Neuron (in vitro differentiated cells): ENCODE measurements at regions not wholly inside any gene's neighbourhood (a gene's known extent, or its start where the extent isn't known, plus 50 kb on each side); places are given as distances from the start of the nearest gene placed in this dataset.

Source experiments
- H2AFZ ChIP-seq: one replicate; pipeline ENCODE4 v1.6.1; 2013; ENCODE audit warnings: low read depth, mild to moderate bottlenecking, inconsistent platforms, low read length, moderate library complexity
- H3K27me3 ChIP-seq: one replicate; pipeline ENCODE4 v1.6.1; 2013; ENCODE audit warnings: low read length; ENCODE audit not compliant: insufficient read depth
- H3K36me3 ChIP-seq: one replicate; pipeline ENCODE4 v1.6.1; 2013; ENCODE audit warnings: low read length; ENCODE audit not compliant: insufficient read depth
- H3K4me1 ChIP-seq: one replicate; pipeline ENCODE4 v1.6.1; 2013; ENCODE audit warnings: low read length; ENCODE audit not compliant: insufficient read depth
- H3K4me3 ChIP-seq: 2 replicates; pipeline ENCODE4 v1.5.1; 2013; ENCODE audit warnings: mild to moderate bottlenecking, low read length, moderate library complexity
- H3K9me3 ChIP-seq: one replicate; pipeline ENCODE4 v1.6.1; 2013; ENCODE audit warnings: low read length

DNA sequence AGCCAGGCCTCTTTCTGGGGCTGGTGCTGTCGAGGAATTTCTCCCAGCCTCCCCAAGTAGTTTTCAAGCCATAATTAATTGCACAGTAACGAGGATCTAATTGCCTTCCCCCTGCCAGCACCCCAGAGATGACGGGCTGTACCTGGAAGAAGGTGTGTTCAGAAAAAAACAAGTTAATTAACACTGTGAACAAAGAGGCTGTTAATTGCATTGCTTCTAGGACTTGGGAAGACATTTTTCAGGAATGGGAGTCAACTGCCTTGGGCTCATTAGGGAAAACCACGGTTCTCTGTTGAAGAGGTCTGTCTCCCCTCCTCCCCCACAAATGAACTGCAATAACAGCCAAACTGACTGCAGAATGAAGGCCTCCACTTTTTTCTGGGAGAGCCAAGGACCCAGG is 176.7 kb downstream of the CCT6B start:
- H2AFZ ChIP-seq: no peak overlapping the region
- H3K4me3 ChIP-seq: no peak overlapping the region
- no peaks in the 10 kb centered on the region for H3K36me3 ChIP-seq
- no peaks in the 10 kb centered on the region for H3K4me1 ChIP-seq
- H3K9me3 ChIP-seq: peaks cover 5% of the 10 kb centered on the region
- H3K27me3 ChIP-seq: no peaks in the 10 kb centered on the region

GRCh38 chr17:34782271-34782670 is 179.0 kb downstream of the CCT6B start:
- Histone ChIP-seq H3K9me3 (peaks cover 5% of the 10 kb centered on the region), H3K4me1 (no peaks in the 10 kb centered on the region), H3K27me3 (no peaks in the 10 kb centered on the region), H3K4me3 (no peak overlapping the region), H3K36me3 (no peaks in the 10 kb centered on the region), H2AFZ (no peak overlapping the region)

DNA sequence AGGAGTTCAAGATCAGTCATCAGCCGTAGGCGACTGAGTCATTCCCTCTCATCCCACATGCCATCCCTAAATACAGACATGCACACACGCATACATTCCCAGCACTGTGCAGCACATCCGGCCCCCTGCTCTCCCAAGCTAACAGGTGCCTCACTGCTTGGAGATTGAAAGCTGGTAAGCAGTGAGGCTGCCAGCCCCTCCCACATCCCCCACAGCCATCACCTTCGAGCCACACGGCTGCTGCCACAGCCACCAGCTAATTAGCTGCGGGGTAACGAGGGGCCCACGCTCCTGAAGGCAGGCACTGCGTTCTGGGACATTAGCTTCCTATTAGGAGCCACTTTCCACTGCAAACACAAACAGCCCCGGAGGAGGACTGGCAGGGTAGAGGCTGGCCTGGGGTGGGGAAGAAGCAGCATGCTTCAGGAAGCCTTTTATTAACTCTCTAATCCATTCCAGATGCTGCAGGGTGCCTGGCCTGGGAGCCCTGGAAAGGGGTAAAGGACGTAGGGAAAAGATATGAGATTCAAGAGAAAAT is 179.6 kb downstream of the CCT6B start:
- Histone ChIP-seq H3K36me3 (no peaks in the 10 kb centered on the region), H3K4me3 (no peak overlapping the region)

GRCh38 chr17:34781071-34781470 is 180.2 kb downstream of the CCT6B start:
- Histone ChIP-seq H3K36me3 (no peaks in the 10 kb centered on the region), H2AFZ (no peak overlapping the region), H3K27me3 (no peaks in the 10 kb centered on the region), H3K9me3 (peaks cover 5% of the 10 kb centered on the region), H3K4me3 (no peak overlapping the region), H3K4me1 (peaks cover 9% of the 10 kb centered on the region)

More for the DNA sequence above, 179.6 kb downstream of the CCT6B start:
- peaks cover 4% of the 10 kb centered on the region for H3K4me1 ChIP-seq
- no peak overlapping the region for H2AFZ ChIP-seq
- H3K9me3 ChIP-seq: peaks cover 5% of the 10 kb centered on the region
- no peaks in the 10 kb centered on the region for H3K27me3 ChIP-seq

GRCh38 chr17:34780438-34780837 is 180.8 kb downstream of the CCT6B start:
- Histone ChIP-seq H3K4me3 (no peak overlapping the region), H2AFZ (no peak overlapping the region), H3K4me1 (peaks cover 11% of the 10 kb centered on the region), H3K36me3 (no peaks in the 10 kb centered on the region), H3K9me3 (peaks cover 5% of the 10 kb centered on the region), H3K27me3 (no peaks in the 10 kb centered on the region)

- Histone ChIP-seq H3K4me1 (peaks cover 11% of the 10 kb centered on the region), H3K27me3 (peaks cover 28% of the 10 kb centered on the region), H3K9me3 (peaks cover 5% of the 10 kb centered on the region), H3K4me3 (no peak overlapping the region), H3K36me3 (no peaks in the 10 kb centered on the region), H2AFZ (no peak overlapping the region)
Measured at GRCh38 chr17:34776456-34777443, 184.5 kb downstream of the CCT6B start.

GRCh38 chr17:34773036-34773435 is 188.2 kb downstream of the CCT6B start:
- H3K4me1 ChIP-seq: peaks cover 11% of the 10 kb centered on the region
- no peak overlapping the region for H2AFZ ChIP-seq
- H3K27me3 ChIP-seq: peaks cover 37% of the 10 kb centered on the region
- H3K4me3 ChIP-seq: no peak overlapping the region
- H3K9me3 ChIP-seq: no peaks in the 10 kb centered on the region
- H3K36me3 ChIP-seq: no peaks in the 10 kb centered on the region

DNA sequence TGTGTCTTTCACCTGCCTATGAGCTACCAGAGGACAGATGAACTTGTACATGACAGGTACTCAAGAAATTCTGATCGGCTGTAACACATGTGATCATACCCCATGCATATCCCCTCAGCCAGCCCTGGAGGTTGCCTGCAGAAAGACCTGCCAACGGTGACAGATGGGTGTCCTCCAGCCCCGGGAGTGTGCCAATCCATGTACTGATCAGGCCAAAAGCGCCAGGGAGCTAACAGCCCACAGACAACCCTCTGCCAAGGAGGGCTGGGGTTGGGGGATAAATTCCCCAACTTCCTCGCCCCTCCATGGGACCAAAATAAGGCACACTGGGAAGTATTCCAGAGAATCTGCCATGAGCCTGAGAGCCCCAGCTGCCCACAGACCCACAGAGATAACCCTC is 189.4 kb downstream of the CCT6B start:
- Histone ChIP-seq H3K36me3 (no peaks in the 10 kb centered on the region), H3K27me3 (peaks cover 37% of the 10 kb centered on the region), H3K9me3 (no peaks in the 10 kb centered on the region), H3K4me3 (no peak overlapping the region), H3K4me1 (peaks cover 9% of the 10 kb centered on the region), H2AFZ (no peak overlapping the region)

DNA sequence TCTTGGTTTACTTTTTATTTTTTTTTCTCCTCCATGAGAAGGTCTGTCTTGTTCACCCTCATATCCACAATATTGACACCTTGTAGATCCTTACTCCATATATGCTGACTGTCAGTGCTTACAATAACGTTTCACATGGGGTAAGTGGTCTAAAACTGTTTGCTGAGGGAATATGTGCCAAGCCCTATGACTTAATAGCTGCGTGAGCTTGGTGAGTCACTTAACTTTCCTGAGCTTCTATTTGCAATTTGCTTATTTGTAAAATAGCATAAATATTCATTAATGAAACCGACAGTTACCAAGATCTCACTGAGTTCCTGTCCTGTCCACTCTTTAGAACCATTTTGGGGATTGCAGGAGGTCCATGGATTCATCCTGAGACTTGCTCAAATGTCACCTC is 190.7 kb downstream of the CCT6B start:
- Histone ChIP-seq H3K4me1 (no peaks in the 10 kb centered on the region), H3K27me3 (peaks cover 37% of the 10 kb centered on the region), H3K4me3 (no peak overlapping the region), H3K36me3 (no peaks in the 10 kb centered on the region), H3K9me3 (no peaks in the 10 kb centered on the region), H2AFZ (no peak overlapping the region)

DNA sequence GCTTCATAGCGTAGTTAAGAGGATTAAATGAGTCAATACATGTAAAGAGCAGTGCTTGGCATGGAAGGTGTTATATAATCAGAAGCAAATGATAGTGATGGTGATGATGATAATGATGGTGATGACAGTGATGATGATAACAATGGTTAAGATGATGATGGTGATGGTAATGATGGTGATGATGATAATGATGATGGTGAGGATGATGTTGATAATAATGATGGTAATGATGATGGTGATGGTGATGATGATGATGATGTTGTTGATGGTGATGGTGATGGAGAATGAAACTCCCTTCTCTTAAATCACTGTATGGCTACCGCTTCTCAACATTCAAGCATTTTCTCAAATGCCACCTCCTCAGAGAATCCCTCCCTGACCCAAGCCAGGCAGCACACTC is 190.5 kb downstream of the TMEM132E start:
- Histone ChIP-seq H2AFZ (no peak overlapping the region), H3K36me3 (no peaks in the 10 kb centered on the region), H3K27me3 (peaks cover 32% of the 10 kb centered on the region), H3K4me3 (no peak overlapping the region), H3K4me1 (peaks cover under 1% of the 10 kb centered on the region), H3K9me3 (no peaks in the 10 kb centered on the region)

DNA sequence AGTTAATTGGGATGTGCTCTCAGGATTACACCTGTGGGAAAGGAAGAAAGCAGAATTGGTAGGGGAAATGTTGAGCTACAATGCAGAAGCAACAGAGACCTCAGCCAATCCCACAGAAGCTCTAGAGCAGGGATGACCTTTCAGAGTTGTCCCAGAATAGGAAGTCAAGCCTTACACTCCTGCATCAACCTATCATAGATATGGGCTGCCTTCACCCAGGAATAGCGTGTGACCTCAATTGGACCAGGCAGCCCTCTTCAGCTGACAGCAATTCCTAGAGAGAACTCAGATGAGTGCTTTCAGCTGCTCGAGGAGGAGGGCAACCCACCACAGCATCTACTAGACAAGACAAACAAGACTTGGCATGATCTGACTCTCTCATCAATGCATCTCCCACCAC is 189.7 kb downstream of the TMEM132E start:
- Histone ChIP-seq H3K36me3 (no peaks in the 10 kb centered on the region), H3K4me1 (peaks cover 9% of the 10 kb centered on the region), H3K9me3 (no peaks in the 10 kb centered on the region), H2AFZ (no peak overlapping the region), H3K27me3 (peaks cover 27% of the 10 kb centered on the region), H3K4me3 (no peak overlapping the region)

- H3K9me3 ChIP-seq: no peaks in the 10 kb centered on the region
- H3K27me3 ChIP-seq: peaks cover 7% of the 10 kb centered on the region
- H3K4me1 ChIP-seq: peaks cover 34% of the 10 kb centered on the region
- no peaks in the 10 kb centered on the region for H3K36me3 ChIP-seq
- H2AFZ ChIP-seq: no peak overlapping the region
- H3K4me3 ChIP-seq: no peak overlapping the region
Measured at GRCh38 chr17:34765291-34765690, 185.9 kb downstream of the TMEM132E start.

GRCh38 chr17:34764716-34765115 is 185.3 kb downstream of the TMEM132E start:
- Histone ChIP-seq H3K27me3 (peaks cover 7% of the 10 kb centered on the region), H2AFZ (no peak overlapping the region), H3K4me1 (peaks cover 40% of the 10 kb centered on the region), H3K4me3 (no peak overlapping the region), H3K36me3 (no peaks in the 10 kb centered on the region), H3K9me3 (no peaks in the 10 kb centered on the region)
